K562 (cell line): ENCODE measurements at regions not wholly inside any gene's neighbourhood (a gene's known extent, or its start where the extent isn't known, plus 50 kb on each side); places are given as distances from the start of the nearest gene placed in this dataset.

ENCODE experiments used
- CTBP1 ChIP-seq: fragments of 450-650 bp; IDR thresholded peaks from 2 replicates; pipeline ENCODE4 v1.6.1; 2016; ENCODE audit warnings: borderline replicate concordance
- CTCF ChIP-seq, 3 experiments: IDR thresholded peaks in 2 of 3; conservative IDR thresholded peaks in 1 of 3; 2 replicates each; pipeline ENCODE4 v1.5.1; 2011 to 2012; ENCODE audit warnings: low read length in 3 of 3, mild to moderate bottlenecking in 3 of 3, control low read depth in 2 of 3, improper control_type of control experiment in 1 of 3, inconsistent platforms in 1 of 3, low read depth in 1 of 3, mixed read lengths in 1 of 3, moderate library complexity in 1 of 3; ENCODE audit not compliant: insufficient read depth in 2 of 3
- CXXC5 ChIP-seq: fragments of 250-450 bp; sonication (Bioruptor Pico); IDR thresholded peaks from 2 replicates; pipeline ENCODE4 v1.8.0; 2022; ENCODE audit warnings: inconsistent platforms, mild to moderate bottlenecking, moderate library complexity
- ETV6 ChIP-seq, 3 experiments: fragments of 150-350 bp in 1 of 3; sonication (generic) in 1 of 3; formaldehyde crosslinking in 1 of 3; IDR thresholded peaks; 2 replicates each; pipeline versions ENCODE4 v1.6.1 to v1.8.0; 2014 to 2022; ENCODE audit warnings: borderline replicate concordance in 2 of 3, low read depth in 2 of 3, antibody characterized with exemption in 1 of 3, low read length in 1 of 3, mild to moderate bottlenecking in 1 of 3, missing genetic modification reagents in 1 of 3
- FOXK2 ChIP-seq, 2 experiments: fragments of 450-650 bp; IDR thresholded peaks in 1 of 2; conservative IDR thresholded peaks in 1 of 2; 2 replicates each; pipeline ENCODE4 v1.6.1; 2016; ENCODE audit warnings: low read depth in 2 of 2, mild to moderate bottlenecking in 1 of 2
- HDAC3 ChIP-seq: fragments of 450-650 bp; IDR thresholded peaks from 2 replicates; pipeline ENCODE4 v1.6.1; 2018; ENCODE audit warnings: borderline replicate concordance, mild to moderate bottlenecking, moderate library complexity; ENCODE audit not compliant: partially characterized antibody
- KDM1A ChIP-seq, 2 experiments: fragments of 450-650 bp; IDR thresholded peaks; 2 replicates each; pipeline ENCODE4 v1.6.1; 2016; ENCODE audit warnings: mild to moderate bottlenecking in 2 of 2
- RCOR1 ChIP-seq, 2 experiments: IDR thresholded peaks; 2 replicates each; pipeline ENCODE4 v1.6.1; 2012; ENCODE audit warnings: low read depth in 2 of 2, low read length in 2 of 2, borderline replicate concordance in 1 of 2, improper control_type of control experiment in 1 of 2

GRCh38 chr11:115885535-115886421 is 381.6 kb upstream of the CADM1 start:
- TF ChIP-seq CTCF (IDR thresholded peaks at IDR 0.05 in 2 of 3, conservative IDR thresholded peaks at IDR 0.05 in 1 of 3; ENCODE audit: insufficient read depth in 2 of 3, low read depth in 1 of 3, low read length in 3 of 3) (no peak), HDAC3 (no peak), CXXC5 (CRISPR knock-in tag) (no peak), ETV6 (IDR thresholded peaks at IDR 0.05; ENCODE audit: borderline replicate concordance in 1 of 2, low read depth in 2 of 2, low read length in 1 of 2) (no peak), ETV6 (CRISPR knock-in tag; IDR thresholded peaks at IDR 0.05; ENCODE audit: borderline replicate concordance) (no peak), KDM1A (IDR thresholded peaks at IDR 0.05) (no peak), CTBP1 (no peak), RCOR1 (IDR thresholded peaks at IDR 0.05; ENCODE audit: borderline replicate concordance in 1 of 2, low read depth in 2 of 2, low read length in 2 of 2) (no peak), FOXK2 (conservative IDR thresholded peaks at IDR 0.05 in 1 of 2, IDR thresholded peaks at IDR 0.05 in 1 of 2; ENCODE audit: low read depth in 2 of 2) (no peak)
